ENCODE measurements at regions not wholly inside any gene's neighbourhood (a gene's known extent, or its start where the extent isn't known, plus 50 kb on each side); places are given as distances from the start of the nearest gene placed in this dataset.

DNA sequence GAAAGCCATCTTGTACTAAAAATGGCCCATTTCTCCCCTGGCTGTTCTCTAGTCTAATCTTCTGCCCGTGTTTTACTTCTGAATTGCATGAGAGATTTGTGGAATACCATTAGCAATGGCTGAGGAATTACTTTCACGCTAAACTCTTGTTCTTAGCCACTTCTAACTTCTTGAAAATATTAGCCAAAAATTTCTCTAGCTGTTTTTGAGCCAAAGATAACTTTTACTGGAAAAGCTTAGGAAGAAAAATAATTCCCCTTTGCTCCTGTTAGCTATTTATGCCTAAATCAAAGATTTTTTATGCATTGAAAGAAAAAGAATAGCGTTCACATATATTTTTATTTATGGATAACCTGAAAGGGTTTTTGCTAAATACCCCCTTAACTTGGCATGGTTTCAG lies 287.8 kb downstream of the MTRR start:
- TF ChIP-seq POLR2A (IDR thresholded peaks at IDR 0.05; ENCODE audit: low read length) = no peak
- no peak for TF ChIP-seq GATA1 (IDR thresholded peaks at IDR 0.05; ENCODE audit: low read depth, low read length)
